Subcutaneous abdominal adipose tissue (tissue), 5 donors: ENCODE measurements at regions not wholly inside any gene's neighbourhood (a gene's known extent, or its start where the extent isn't known, plus 50 kb on each side); places are given as distances from the start of the nearest gene placed in this dataset.
A peak's percentile ranks its signal among the peaks of the same experiment; 100 is the strongest.
"Not testable (repeated sequence)": the region's sequence is repeated elsewhere in the genome, so short reads cannot be mapped to it uniquely, and the experiment has no call there.

Experiments used
- H3K27ac ChIP-seq: one replicate; pipeline ENCODE4 v1.7.0; 2013; ENCODE audit warnings: low read depth, mild to moderate bottlenecking, inconsistent platforms, low read length, moderate library complexity
- H3K27me3 ChIP-seq, 5 donors: one replicate each; pipeline ENCODE4 v1.7.0; 2013; ENCODE audit warnings: low read length in 5 of 5, inconsistent platforms in 1 of 5; ENCODE audit not compliant: control insufficient read depth in 5 of 5, insufficient read depth in 4 of 5
- H3K36me3 ChIP-seq, 5 donors: one replicate each; pipeline ENCODE4 v1.7.0; 2013; ENCODE audit warnings: low read length in 5 of 5; ENCODE audit not compliant: control insufficient read depth in 5 of 5, insufficient read depth in 5 of 5
- H3K4me1 ChIP-seq, 5 donors: one replicate each; pipeline ENCODE4 v1.7.0; 2013; ENCODE audit warnings: low read length in 5 of 5, mild to moderate bottlenecking in 3 of 5, moderate library complexity in 1 of 5; ENCODE audit not compliant: control insufficient read depth in 5 of 5, insufficient read depth in 5 of 5
- H3K4me3 ChIP-seq, 5 donors: one replicate each; pipeline ENCODE4 v1.7.0; 2013; ENCODE audit warnings: low read length in 5 of 5, low read depth in 1 of 5
- H3K9ac ChIP-seq, 5 donors: one replicate each; pipeline ENCODE4 v1.7.0; 2013; ENCODE audit warnings: low read length in 5 of 5, mild to moderate bottlenecking in 4 of 5, moderate library complexity in 3 of 5
- H3K9me3 ChIP-seq, 5 donors: one replicate each; pipeline ENCODE4 v1.7.0; 2013; ENCODE audit warnings: low read length in 5 of 5; ENCODE audit not compliant: control insufficient read depth in 5 of 5
- donor health status: healthy.
- donor health status: healthy.
- donor health status: healthy.
- donor health status: healthy.
- donor health status: healthy.

DNA sequence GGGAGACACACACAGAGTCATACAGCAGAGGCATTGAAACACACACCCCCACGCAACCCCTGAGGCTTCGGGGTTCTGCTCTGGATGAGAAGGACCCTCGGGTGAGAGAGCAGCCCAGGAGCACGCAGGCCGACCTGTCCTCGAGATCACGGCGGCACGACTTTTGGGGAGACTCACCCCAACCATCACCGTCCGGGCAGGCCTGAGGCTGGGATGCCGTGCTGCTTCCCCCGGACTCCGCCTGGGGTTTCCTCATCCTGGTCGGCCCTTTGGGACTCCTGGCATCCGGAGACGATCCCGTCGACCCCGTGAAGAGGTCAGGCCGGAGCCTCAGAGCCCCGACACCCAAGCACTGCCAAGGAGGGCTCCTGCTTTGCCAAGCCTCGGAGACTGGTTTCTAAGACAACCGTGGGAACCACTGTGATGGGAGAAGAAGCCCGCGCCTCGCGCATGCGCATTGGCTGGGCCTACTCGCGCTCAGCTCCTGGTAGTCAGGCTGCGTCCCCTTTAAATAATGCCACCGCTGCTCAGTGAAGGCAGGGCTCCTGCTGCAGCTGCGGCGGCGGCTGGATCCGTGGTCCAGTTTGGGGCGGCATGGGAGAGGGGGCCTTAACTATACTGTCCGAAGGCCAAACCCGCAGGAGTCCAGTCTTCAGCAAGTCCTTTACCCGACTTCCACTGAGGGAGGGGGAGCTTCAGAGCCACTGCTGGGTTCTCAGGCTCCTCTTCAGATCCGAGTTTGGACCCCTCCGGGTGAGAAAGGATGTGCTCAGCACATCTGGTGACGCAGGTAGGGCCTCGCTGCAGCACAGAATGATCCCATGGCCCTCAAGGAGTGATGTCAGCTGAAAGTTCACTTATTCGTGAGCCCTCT lies 171.4 kb upstream of the ZNF337 start:
- Histone ChIP-seq H3K27ac (no peak overlapping the region), H3K4me3 (peak overlapping the region; percentile 65 to 89 (median 72)), H3K4me1 (peaks cover 10 to 36% (median 33%) of the 10 kb centered on the region in 5 donors), H3K36me3 (no peaks in the 10 kb centered on the region), H3K27me3 (peaks cover 0 to 5% (median 0%) of the 10 kb centered on the region in 5 donors), H3K9me3 (no peaks in the 10 kb centered on the region), H3K9ac (peak overlapping the region in 4 of 5 donors; percentile 34 to 76 (median 50))

GRCh38 chr20:25867015-25867775 lies 170.5 kb upstream of the ZNF337 start:
- H3K9me3 ChIP-seq, H3K9ac ChIP-seq, H3K27me3 ChIP-seq, H3K27ac ChIP-seq, H3K4me3 ChIP-seq, H3K36me3 ChIP-seq: not testable (repeated sequence)
- H3K4me1 ChIP-seq, result peaks cover 11 to 44% (median 41%) of the 10 kb centered on the region in 5 donors

DNA sequence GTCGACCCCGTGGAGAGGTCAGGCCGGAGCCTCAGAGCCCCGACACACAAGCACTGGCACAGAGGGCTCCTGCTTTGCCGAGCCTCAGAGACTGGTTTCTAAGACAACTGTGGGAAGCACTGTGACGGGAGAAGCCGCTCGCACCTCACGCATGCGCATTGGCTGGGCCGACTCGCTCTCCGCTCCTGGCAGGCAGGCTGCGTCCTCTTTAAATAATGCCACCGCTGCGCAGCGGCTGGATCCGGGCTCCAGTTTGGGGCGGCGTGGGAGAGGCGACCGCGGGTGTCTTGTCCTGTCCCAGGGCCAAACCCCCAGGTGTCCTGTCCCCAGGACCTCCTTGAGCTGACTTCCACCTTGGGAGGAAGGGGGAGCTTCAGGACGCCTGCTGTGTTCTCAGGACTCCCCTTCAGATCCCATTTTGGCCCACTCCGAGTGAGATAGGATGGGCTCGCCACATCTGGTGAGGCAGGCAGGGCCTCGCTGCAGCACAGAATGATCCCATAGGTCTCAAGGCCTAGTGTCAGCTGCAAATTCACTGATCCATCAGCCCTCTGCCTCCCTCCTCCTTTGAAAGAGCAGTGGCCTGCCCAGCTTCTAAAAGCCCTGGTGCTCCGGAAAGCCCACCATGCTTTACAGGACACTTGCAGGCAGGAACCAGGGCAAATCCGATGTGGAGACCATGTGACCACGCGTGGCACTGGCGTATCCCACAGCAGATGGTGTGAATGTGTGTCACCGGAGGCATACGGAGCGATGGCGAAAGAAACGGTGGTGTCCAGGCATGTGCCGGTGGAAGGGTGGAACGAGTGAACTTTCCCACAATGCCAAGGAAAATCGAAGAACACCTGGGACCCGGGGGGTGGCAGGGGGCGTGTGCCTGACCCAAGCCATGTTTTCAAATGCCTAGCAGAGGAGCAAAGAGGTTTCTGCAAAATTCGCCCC lies 169.3 kb upstream of the ZNF337 start:
- H3K27me3 ChIP-seq, result peaks cover 0 to 9% (median 0%) of the 10 kb centered on the region in 5 donors
- H3K27ac ChIP-seq, result no peak overlapping the region
- H3K9me3 ChIP-seq, result no peaks in the 10 kb centered on the region
- H3K4me1 ChIP-seq, result peaks cover 15 to 56% (median 51%) of the 10 kb centered on the region in 5 donors
- peak overlapping the region in 1 of 5 donors; percentile 69 for H3K9ac ChIP-seq
- H3K36me3 ChIP-seq, result no peaks in the 10 kb centered on the region
- peak overlapping the region; percentile 44 to 58 (median 54) for H3K4me3 ChIP-seq

GRCh38 chr20:25864963-25865714 lies 168.5 kb upstream of the ZNF337 start:
- H3K4me1 ChIP-seq, result peaks cover 15 to 61% (median 54%) of the 10 kb centered on the region in 5 donors
- H3K36me3 ChIP-seq, H3K9me3 ChIP-seq, H3K27ac ChIP-seq: not testable (repeated sequence)
- H3K4me3 ChIP-seq, result peak overlapping the region in 4 of 5 donors; percentile 47 to 58 (median 55)
- H3K9ac ChIP-seq, result peak overlapping the region in 1 of 5 donors; percentile 69
- peaks cover 1 to 12% (median 6%) of the 10 kb centered on the region in 5 donors for H3K27me3 ChIP-seq

GRCh38 chr20:25864326-25864962 lies 167.8 kb upstream of the ZNF337 start:
- Histone ChIP-seq H3K36me3 (no peaks in the 10 kb centered on the region), H3K27me3 (peaks cover 4 to 19% (median 10%) of the 10 kb centered on the region in 5 donors), H3K4me3 (no peak overlapping the region), H3K9me3 (peaks cover 0 to 2% (median 0%) of the 10 kb centered on the region in 5 donors), H3K9ac (no peak overlapping the region), H3K27ac (no peak overlapping the region), H3K4me1 (peaks cover 22 to 68% (median 59%) of the 10 kb centered on the region in 5 donors)

DNA sequence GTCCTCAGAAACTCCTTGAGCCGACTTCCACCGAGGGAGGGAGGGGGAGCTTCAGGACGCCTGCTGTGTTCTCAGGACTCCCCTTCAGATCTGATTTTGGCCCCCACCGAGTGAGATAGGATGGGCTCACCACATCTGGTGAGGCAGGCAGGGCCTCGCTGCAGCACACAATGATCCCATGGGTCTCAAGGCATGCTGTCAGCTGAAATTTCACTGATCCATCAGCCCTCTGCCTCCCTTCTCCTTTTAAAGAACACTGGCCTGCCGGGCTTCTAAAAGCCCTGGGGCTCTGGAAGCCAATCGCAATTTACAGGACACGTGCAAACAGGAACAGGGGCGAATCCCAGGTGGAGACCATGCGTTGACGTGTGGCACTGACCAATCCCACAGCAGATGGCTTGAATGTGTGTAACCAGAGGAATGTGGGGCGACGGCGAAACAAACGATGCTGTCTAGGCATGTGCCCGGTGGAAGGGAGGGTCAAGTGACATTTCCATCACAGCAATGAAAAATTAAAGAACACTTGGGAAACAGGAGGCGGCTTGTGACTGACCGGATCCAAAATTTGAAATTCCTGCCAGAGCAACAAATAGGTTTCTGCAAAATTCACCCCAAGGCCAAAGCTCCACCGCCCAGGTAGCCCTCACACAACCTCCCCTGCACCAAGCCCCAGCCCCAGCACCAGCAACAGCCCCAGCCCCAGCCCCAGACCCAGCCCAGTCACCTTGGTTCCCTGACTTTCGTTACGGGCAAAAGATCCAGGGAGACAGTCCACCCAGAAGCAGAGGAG lies 167.1 kb upstream of the ZNF337 start:
- Histone ChIP-seq H3K36me3 (no peaks in the 10 kb centered on the region), H3K4me1 (peaks cover 23 to 68% (median 59%) of the 10 kb centered on the region in 5 donors), H3K4me3 (peak overlapping the region; percentile 45 to 69 (median 55)), H3K27me3 (peaks cover 4 to 24% (median 13%) of the 10 kb centered on the region in 5 donors), H3K27ac (no peak overlapping the region), H3K9ac (peak overlapping the region in 2 of 5 donors; percentile 11 to 63), H3K9me3 (peaks cover 0 to 2% (median 0%) of the 10 kb centered on the region in 5 donors)

- not testable (repeated sequence) for H3K27ac ChIP-seq, H3K36me3 ChIP-seq, H3K9me3 ChIP-seq
- peak overlapping the region; percentile 45 to 69 (median 55) for H3K4me3 ChIP-seq
- H3K9ac ChIP-seq, result peak overlapping the region in 2 of 5 donors; percentile 11 to 63
- peaks cover 4 to 30% (median 14%) of the 10 kb centered on the region in 5 donors for H3K27me3 ChIP-seq
- H3K4me1 ChIP-seq, result peaks cover 22 to 68% (median 59%) of the 10 kb centered on the region in 5 donors
These were observed 166.4 kb upstream of the ZNF337 start for GRCh38 chr20:25862967-25863530.

DNA sequence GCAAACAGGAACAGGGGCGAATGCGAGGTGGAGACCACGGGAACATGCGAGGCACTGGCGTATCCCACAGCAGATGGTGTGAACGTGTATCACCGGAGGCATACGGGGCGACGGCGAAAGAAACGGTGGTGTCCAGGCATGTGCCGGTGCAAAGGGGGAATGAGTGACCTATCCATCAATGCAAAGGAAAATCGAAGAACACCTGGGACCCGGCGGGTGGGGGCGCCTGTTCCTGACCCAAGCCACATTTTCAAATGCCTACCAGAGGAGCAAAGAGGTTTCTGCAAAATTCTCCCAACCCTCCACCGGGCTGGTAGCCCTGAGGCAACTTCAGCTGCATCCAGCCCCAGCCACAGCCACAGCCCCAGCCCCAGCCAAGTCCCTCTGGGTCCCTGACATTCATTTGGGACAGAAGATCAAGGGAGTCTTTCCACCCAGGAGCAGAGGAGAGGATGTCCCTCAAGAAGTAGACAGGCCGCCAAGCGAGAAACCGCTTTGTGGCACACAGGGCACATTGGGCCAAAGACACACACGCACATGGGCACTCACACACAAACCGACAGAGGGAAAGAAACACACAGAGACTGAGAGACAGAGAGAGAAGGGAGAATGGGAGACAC lies 164.0 kb upstream of the ZNF337 start:
- no peak overlapping the region for H3K4me3 ChIP-seq
- no peaks in the 10 kb centered on the region for H3K36me3 ChIP-seq
- peaks cover 21 to 60% (median 50%) of the 10 kb centered on the region in 5 donors for H3K4me1 ChIP-seq
- H3K27me3 ChIP-seq, result peaks cover 4 to 39% (median 14%) of the 10 kb centered on the region in 5 donors
- H3K27ac ChIP-seq, result no peak overlapping the region
- no peak overlapping the region for H3K9ac ChIP-seq
- peaks cover 0 to 2% (median 0%) of the 10 kb centered on the region in 5 donors for H3K9me3 ChIP-seq
